B cell (primary cell): ENCODE measurements at regions not wholly inside any gene's neighbourhood (a gene's known extent, or its start where the extent isn't known, plus 50 kb on each side); places are given as distances from the start of the nearest gene placed in this dataset.

Experiments
- ATAC-seq: fragments of 200-7000 bp; cut with Tn5 transposase; one replicate; pipeline ENCODE4 v1.10.0; 2021; ENCODE audit warnings: low read depth, mild to moderate bottlenecking, moderate number of reproducible peaks, moderate library complexity
- CTCF ChIA-PET: fragments of 350-600 bp; sonication (Branson Sonifier 250); formaldehyde crosslinking; loops from one replicate; lab custom pipeline; 2021; ENCODE audit warnings: antibody characterized with exemption, inconsistent platforms; lab: Charles Lee
- POLR2A ChIA-PET: fragments of 350-600 bp; sonication (Branson Sonifier 250); formaldehyde crosslinking; loops from one replicate; lab custom pipeline; 2021; ENCODE audit warnings: antibody characterized with exemption; lab: Charles Lee
- DNase-seq: peaks from one replicate; pipeline ENCODE4 v3.0.0; 2013
- H2AFZ ChIP-seq: 2 replicates; pipeline ENCODE4 v1.6.1; 2012; ENCODE audit warnings: mild to moderate bottlenecking, low read depth, low read length; ENCODE audit not compliant: insufficient read depth, poor library complexity, severe bottlenecking
- H3K27ac ChIP-seq, 2 donors: 1 replicate in 1 of 2; 2 replicates in 1 of 2; pipeline ENCODE4 v1.5.1; 2012 to 2013; ENCODE audit warnings: low read length in 2 of 2, mild to moderate bottlenecking in 2 of 2, moderate library complexity in 1 of 2
- H3K27me3 ChIP-seq, 4 experiments: fragments of 200-600 bp in 1 of 4; sonication (generic) in 1 of 4; replicated peaks in 1 of 4; 1 replicate in 2 of 4; 2 replicates in 2 of 4; pipeline versions ENCODE4 v1.6.1 to v1.7.0; 2013 to 2016; ENCODE audit warnings: low read length in 3 of 4, mild to moderate bottlenecking in 2 of 4, mixed read lengths in 1 of 4, moderate library complexity in 1 of 4; ENCODE audit not compliant: insufficient read depth in 4 of 4, control insufficient read depth in 3 of 4; ENCODE audit errors: control extremely low read depth in 1 of 4
- H3K36me3 ChIP-seq, 2 experiments: replicated peaks in 1 of 2; 1 replicate in 1 of 2; 2 replicates in 1 of 2; pipeline versions ENCODE4 v1.6.1 to v1.7.1; 2013; ENCODE audit warnings: low read length in 1 of 2; ENCODE audit not compliant: insufficient read depth in 2 of 2, control insufficient read depth in 1 of 2; ENCODE audit errors: control extremely low read depth in 1 of 2, extremely low read depth in 1 of 2
- H3K4me1 ChIP-seq, 2 donors: fragments of 200-600 bp in 1 of 2; sonication (generic) in 1 of 2; 1 replicate in 1 of 2; 2 replicates in 1 of 2; pipeline versions ENCODE4 v1.5.1 to v1.6.1; 2013 to 2017; ENCODE audit warnings: low read length in 2 of 2; ENCODE audit not compliant: control insufficient read depth in 2 of 2, insufficient read depth in 2 of 2
- H3K4me2 ChIP-seq: replicated peaks from 2 replicates; pipeline ENCODE3; 2012; ENCODE audit warnings: mild to moderate bottlenecking, low read depth, low read length; ENCODE audit not compliant: poor library complexity, severe bottlenecking
- H3K4me3 ChIP-seq, 5 experiments: fragments of 200-600 bp in 1 of 5; sonication (generic) in 1 of 5; 1 replicate in 3 of 5; 2 replicates in 2 of 5; pipeline versions ENCODE4 v1.5.1 to v1.7.0; 2011 to 2016; ENCODE audit warnings: low read length in 4 of 5, mild to moderate bottlenecking in 4 of 5, low read depth in 2 of 5, control low read depth in 1 of 5, moderate library complexity in 1 of 5; ENCODE audit not compliant: insufficient read depth in 1 of 5; ENCODE audit errors: control extremely low read depth in 1 of 5, extremely low read depth in 1 of 5
- H3K79me2 ChIP-seq: fragments of 200-600 bp; sonication (generic); one replicate; pipeline ENCODE4 v1.6.0; 2016; ENCODE audit warnings: low read length; ENCODE audit not compliant: control insufficient read depth, insufficient read depth
- H3K9ac ChIP-seq: fragments of 200-600 bp; sonication (generic); 2 replicates; pipeline ENCODE4 v1.6.1; 2017; ENCODE audit warnings: mild to moderate bottlenecking, low read length, moderate library complexity
- H3K9me3 ChIP-seq, 3 donors: one replicate each; pipeline versions ENCODE4 v1.6.1 to v1.7.1; 2013; ENCODE audit warnings: low read length in 2 of 3; ENCODE audit not compliant: control insufficient read depth in 2 of 3, insufficient read depth in 1 of 3; ENCODE audit errors: control extremely low read depth in 1 of 3
- H4K20me1 ChIP-seq: 2 replicates; pipeline ENCODE4 v1.6.0; 2012; ENCODE audit warnings: mild to moderate bottlenecking, low read length; ENCODE audit not compliant: insufficient read depth, control insufficient read depth, poor library complexity, severe bottlenecking
- H3K27ac Mint-ChIP-seq: one replicate; pipeline ENCODE4 v1.8.0; 2021; ENCODE audit warnings: mixed read lengths
- H3K27me3 Mint-ChIP-seq: one replicate; pipeline ENCODE4 v1.8.0; 2021; ENCODE audit warnings: mixed read lengths
- H3K4me1 Mint-ChIP-seq: one replicate; pipeline ENCODE4 v1.8.0; 2021; ENCODE audit warnings: mixed read lengths
- H3K4me3 Mint-ChIP-seq: one replicate; pipeline ENCODE4 v1.8.0; 2021; ENCODE audit warnings: mixed read lengths
- H3K9me3 Mint-ChIP-seq: one replicate; pipeline ENCODE4 v1.8.0; 2022; ENCODE audit warnings: mixed read lengths; ENCODE audit not compliant: insufficient read depth
- CTCF ChIP-seq: fragments of 200-600 bp; IDR thresholded peaks from one replicate; pipeline ENCODE4 v1.8.0; 2022; ENCODE audit warnings: antibody characterized with exemption, mild to moderate bottlenecking
- EZH2 ChIP-seq: IDR thresholded peaks from 2 replicates; pipeline ENCODE4 v1.6.1; 2012; ENCODE audit warnings: borderline replicate concordance, low read depth, mild to moderate bottlenecking, moderate library complexity, low read length; ENCODE audit not compliant: insufficient read depth, poor library complexity, severe bottlenecking
- WGBS: methylation state at CpG from one replicate; pipeline ENCODE4 v1.1.5; 2013; ENCODE audit warnings: missing lambda C conversion rate; ENCODE audit not compliant: insufficient coverage; 5-methylcytosine and 5-hydroxymethylcytosine counted together
- intact Hi-C: fragments of 100-400 bp; cut with micrococcal nuclease; formaldehyde crosslinking; loops from one replicate; pipeline ENCODE4 v1.10.0; 2022

- POLR2A ChIA-PET = no interaction called here
Measured at GRCh38 chr2:56508662-56509061, 324.9 kb downstream of the CCDC85A start.

GRCh38 chr2:56510610-56511009, 326.8 kb downstream of the CCDC85A start:
- Histone ChIP-seq H3K4me3 (no peak overlapping the region), H3K79me2 (no peaks in the 10 kb centered on the region), H2AFZ (no peak overlapping the region), H3K9me3 (no peaks in the 10 kb centered on the region), H4K20me1 (no peaks in the 10 kb centered on the region), H3K9ac (no peak overlapping the region), H3K4me2 (no peak overlapping the region), H3K36me3 (no peaks in the 10 kb centered on the region), H3K27ac (no peak overlapping the region), H3K4me1 (no peaks in the 10 kb centered on the region), H3K27me3 (no peaks in the 10 kb centered on the region)
- Mint-ChIP-seq H3K27me3 (no peaks in the 10 kb centered on the region), H3K4me1 (no peaks in the 10 kb centered on the region), H3K27ac (no peak overlapping the region), H3K4me3 (no peak overlapping the region), H3K9me3 (no peaks in the 10 kb centered on the region)
- TF ChIP-seq CTCF (no peak), EZH2 (no peak)
- DNase-seq (no peak), ATAC-seq (no peak)
- WGBS = no CpG with 5 or more reads among the region's 2 CpGs
- ChIA-PET CTCF (no interaction called here), POLR2A (no interaction called here)
- intact Hi-C loops = no loop called here

More at GRCh38 chr2:56508662-56509061, 324.9 kb downstream of the CCDC85A start:
- Histone ChIP-seq H3K27me3 (no peaks in the 10 kb centered on the region), H3K4me2 (no peak overlapping the region), H3K9me3 (no peaks in the 10 kb centered on the region), H3K27ac (no peak overlapping the region), H2AFZ (no peak overlapping the region), H3K4me3 (no peak overlapping the region), H4K20me1 (no peaks in the 10 kb centered on the region), H3K79me2 (no peaks in the 10 kb centered on the region), H3K9ac (no peak overlapping the region), H3K4me1 (no peaks in the 10 kb centered on the region), H3K36me3 (no peaks in the 10 kb centered on the region)
- no peak for TF ChIP-seq EZH2
- no peak for TF ChIP-seq CTCF
- Mint-ChIP-seq H3K9me3 (no peaks in the 10 kb centered on the region), H3K4me1 (no peaks in the 10 kb centered on the region), H3K27me3 (no peaks in the 10 kb centered on the region), H3K27ac (no peak overlapping the region), H3K4me3 (no peak overlapping the region)
- CTCF ChIA-PET = no interaction called here
- WGBS = no CpG with 5 or more reads among the region's 2 CpGs
- DNase-seq = no peak
- no peak for ATAC-seq
- intact Hi-C loops = no loop called here
